ENCODE measurements at regions not wholly inside any gene's neighbourhood (a gene's known extent, or its start where the extent isn't known, plus 50 kb on each side); places are given as distances from the start of the nearest gene placed in this dataset.

- no peak for DNase-seq
Measured at GRCh38 chr11:92803391-92803790, 166.1 kb upstream of the MTNR1B start.

GRCh38 chr11:92804388-92804966 lies 165.0 kb upstream of the MTNR1B start:
- DNase-seq: no peak

- DNase-seq: no peak
Measured at GRCh38 chr11:92808022-92808421, 161.4 kb upstream of the MTNR1B start.

- DNase-seq: no peak
Measured at GRCh38 chr11:92810423-92811064, 158.9 kb upstream of the MTNR1B start.

- no peak for DNase-seq
Measured at GRCh38 chr11:92811341-92811740, 158.1 kb upstream of the MTNR1B start.

- no peak for DNase-seq
Measured at GRCh38 chr11:92812841-92813240, 156.6 kb upstream of the MTNR1B start.

- DNase-seq: no peak
Measured at GRCh38 chr11:92819830-92820229, 149.6 kb upstream of the MTNR1B start.

- no peak for DNase-seq
Measured at GRCh38 chr11:92820860-92821259, 148.6 kb upstream of the MTNR1B start.

- no peak for DNase-seq
Measured at GRCh38 chr11:92822410-92822809, 147.0 kb upstream of the MTNR1B start.

- no peak for DNase-seq
Measured at GRCh38 chr11:92826136-92826535, 143.3 kb upstream of the MTNR1B start.

- peak in 1 of 2 experiments; percentile 23 for DNase-seq
Measured at GRCh38 chr11:92826603-92827002, 142.8 kb upstream of the MTNR1B start.

GRCh38 chr11:92827132-92827531 lies 142.3 kb upstream of the MTNR1B start:
- DNase-seq: no peak

- no peak for DNase-seq
Measured at GRCh38 chr11:92828556-92828955, 140.9 kb upstream of the MTNR1B start.

GRCh38 chr11:92829121-92829520 lies 140.3 kb upstream of the MTNR1B start:
- DNase-seq: peak in 1 of 2 experiments; percentile 44

GRCh38 chr11:92829671-92830070 lies 139.8 kb upstream of the MTNR1B start:
- DNase-seq: no peak

GRCh38 chr11:92830377-92831155 lies 138.9 kb upstream of the MTNR1B start:
- peak; percentile 93 to 97 for DNase-seq

GRCh38 chr11:92834296-92835020 lies 135.0 kb upstream of the MTNR1B start:
- no peak for DNase-seq

GRCh38 chr11:92837595-92837994 lies 131.9 kb upstream of the MTNR1B start:
- DNase-seq: no peak

GRCh38 chr11:92838759-92839310 lies 130.6 kb upstream of the MTNR1B start:
- DNase-seq: peak in 1 of 2 experiments; percentile 13

GRCh38 chr11:92839450-92839849 lies 130.0 kb upstream of the MTNR1B start:
- no peak for DNase-seq

GRCh38 chr11:92841719-92842118 lies 127.7 kb upstream of the MTNR1B start:
- no peak for DNase-seq

- no peak for DNase-seq
Measured at GRCh38 chr11:92843455-92843854, 126.0 kb upstream of the MTNR1B start.

- no peak for DNase-seq
Measured at GRCh38 chr11:92844197-92844596, 125.3 kb upstream of the MTNR1B start.
